DOHH2 (cell line): ENCODE measurements at regions not wholly inside any gene's neighbourhood (a gene's known extent, or its start where the extent isn't known, plus 50 kb on each side); places are given as distances from the start of the nearest gene placed in this dataset.

Experiments used
- H3F3A ChIP-seq: fragments of 200-600 bp; sonication (generic), shearing (Covaris generic); 2 replicates; pipeline ENCODE4 v1.6.0; 2016; ENCODE audit warnings: antibody characterized with exemption, mild to moderate bottlenecking; ENCODE audit not compliant: control insufficient read depth, insufficient read depth
- H3K27ac ChIP-seq: fragments of 200-600 bp; sonication (generic); 2 replicates; pipeline ENCODE4 v1.5.1; 2014; ENCODE audit warnings: low read depth, mild to moderate bottlenecking, low read length, moderate library complexity
- H3K27me3 ChIP-seq: fragments of 200-600 bp; sonication (generic); 2 replicates; pipeline ENCODE4 v1.6.1; 2014; ENCODE audit warnings: mild to moderate bottlenecking, low read length, mixed read lengths; ENCODE audit not compliant: control insufficient read depth
- H3K36me3 ChIP-seq: fragments of 200-600 bp; sonication (generic); 2 replicates; pipeline ENCODE4 v1.6.1; 2014; ENCODE audit warnings: mild to moderate bottlenecking, low read length, moderate library complexity, mixed read lengths; ENCODE audit not compliant: control insufficient read depth
- H3K4me1 ChIP-seq: fragments of 200-600 bp; sonication (generic); 2 replicates; pipeline ENCODE4 v1.6.1; 2014; ENCODE audit warnings: mild to moderate bottlenecking, low read length, mixed read lengths; ENCODE audit not compliant: control insufficient read depth
- H3K4me2 ChIP-seq: fragments of 200-600 bp; sonication (generic); 2 replicates; pipeline ENCODE4 v1.6.0; 2014; ENCODE audit warnings: mild to moderate bottlenecking, low read length, moderate library complexity
- H3K4me3 ChIP-seq: fragments of 200-600 bp; sonication (generic); 2 replicates; pipeline ENCODE4 v1.5.1; 2014; ENCODE audit warnings: mild to moderate bottlenecking, low read length, mixed read lengths
- H3K79me2 ChIP-seq: fragments of 200-600 bp; sonication (generic); 2 replicates; pipeline ENCODE4 v1.6.1; 2014; ENCODE audit warnings: mild to moderate bottlenecking, low read length, mixed read lengths; ENCODE audit not compliant: control insufficient read depth
- H3K9me2 ChIP-seq: fragments of 200-600 bp; sonication (generic); replicated peaks from 2 replicates; pipeline ENCODE4 v1.6.1; 2014; ENCODE audit warnings: mild to moderate bottlenecking, low read length, mixed read lengths; ENCODE audit not compliant: control insufficient read depth
- H3K9me3 ChIP-seq: fragments of 200-600 bp; sonication (generic); 2 replicates; pipeline ENCODE4 v1.6.1; 2014; ENCODE audit warnings: antibody characterized with exemption, low read length, mixed read lengths; ENCODE audit not compliant: control insufficient read depth, insufficient read depth
- H4K20me1 ChIP-seq: fragments of 200-600 bp; sonication (generic); 2 replicates; pipeline ENCODE4 v1.6.0; 2014; ENCODE audit warnings: low read depth, mild to moderate bottlenecking, antibody characterized with exemption, low read length, moderate library complexity; ENCODE audit not compliant: control insufficient read depth, insufficient read depth
- CTCF ChIP-seq: fragments of 200-600 bp; sonication (generic); IDR thresholded peaks from one replicate; pipeline ENCODE4 v1.5.1; 2014; ENCODE audit warnings: antibody characterized with exemption, mild to moderate bottlenecking, low read depth, low read length; ENCODE audit not compliant: poor library complexity, severe bottlenecking
- EZH2phosphoT487 ChIP-seq: fragments of 200-600 bp; sonication (generic); IDR thresholded peaks from 2 replicates; pipeline ENCODE4 v1.6.1; 2017; ENCODE audit warnings: borderline replicate concordance, mild to moderate bottlenecking, antibody characterized with exemption, low read length, moderate library complexity, mixed read lengths

DNA sequence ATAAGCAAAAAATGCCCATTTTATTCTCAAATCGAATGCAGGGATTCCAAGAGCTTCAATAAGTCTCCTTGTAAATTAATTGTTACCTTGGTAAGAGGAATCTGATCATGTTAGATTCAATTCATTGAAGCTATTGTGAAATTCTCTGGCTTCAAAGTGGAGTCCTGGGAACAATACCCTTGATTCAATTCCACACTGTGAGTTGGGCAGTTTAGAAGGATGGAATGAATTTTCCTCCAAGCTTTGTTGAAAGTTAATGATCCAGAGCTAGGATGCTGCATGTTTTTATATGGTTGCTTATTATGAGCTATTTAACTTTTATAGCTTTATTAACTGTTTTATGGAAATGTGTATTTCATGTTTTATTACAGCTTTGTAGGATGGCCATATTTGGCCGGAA lies 89.9 kb upstream of the IGF1 start:
- no peak overlapping the region for H3K27ac ChIP-seq

GRCh38 chr12:102569803-102570202 lies 89.4 kb upstream of the IGF1 start:
- no peak overlapping the region for H3K27ac ChIP-seq
- no peaks in the 10 kb centered on the region for H3K9me2 ChIP-seq
- TF ChIP-seq CTCF (no peak), EZH2phosphoT487 (no peak)
- H3F3A ChIP-seq, result no peaks in the 10 kb centered on the region
- no peaks in the 10 kb centered on the region for H3K4me1 ChIP-seq
- H3K27me3 ChIP-seq, result no peaks in the 10 kb centered on the region
- H4K20me1 ChIP-seq, result no peaks in the 10 kb centered on the region
- no peaks in the 10 kb centered on the region for H3K36me3 ChIP-seq
- no peaks in the 10 kb centered on the region for H3K9me3 ChIP-seq
- H3K4me2 ChIP-seq, result no peak overlapping the region
- no peak overlapping the region for H3K4me3 ChIP-seq
- H3K79me2 ChIP-seq, result no peaks in the 10 kb centered on the region

More for the DNA sequence above, 89.9 kb upstream of the IGF1 start:
- no peaks in the 10 kb centered on the region for H3K4me1 ChIP-seq
- TF ChIP-seq CTCF, result no peak
- TF ChIP-seq EZH2phosphoT487, result no peak
- no peak overlapping the region for H3K4me2 ChIP-seq
- H3K79me2 ChIP-seq, result no peaks in the 10 kb centered on the region
- H3K4me3 ChIP-seq, result no peak overlapping the region
- H3K9me3 ChIP-seq, result no peaks in the 10 kb centered on the region
- no peaks in the 10 kb centered on the region for H3F3A ChIP-seq
- no peaks in the 10 kb centered on the region for H4K20me1 ChIP-seq
- no peaks in the 10 kb centered on the region for H3K9me2 ChIP-seq
- H3K36me3 ChIP-seq, result no peaks in the 10 kb centered on the region
- no peaks in the 10 kb centered on the region for H3K27me3 ChIP-seq

DNA sequence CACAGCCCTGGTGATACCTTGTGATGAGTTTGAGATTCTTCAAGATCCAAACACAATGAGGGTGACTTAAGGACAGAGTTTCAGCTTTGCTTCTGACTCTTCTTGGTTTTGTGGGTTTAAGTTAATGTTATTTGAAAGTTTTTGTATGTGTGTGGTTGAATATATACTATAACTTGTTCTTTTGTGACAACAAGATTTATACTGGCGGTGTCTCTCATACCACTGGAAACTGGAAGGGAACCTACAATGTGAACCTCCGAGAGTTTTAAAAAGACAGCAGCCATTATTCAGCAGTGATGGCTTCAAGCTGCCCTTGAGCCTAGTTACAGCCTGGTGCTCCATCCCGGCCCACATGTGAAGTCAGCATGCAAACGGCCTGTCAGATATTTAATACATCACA lies 87.9 kb upstream of the IGF1 start:
- no peak overlapping the region for H3K4me3 ChIP-seq
- no peak overlapping the region for H3K27ac ChIP-seq
- no peaks in the 10 kb centered on the region for H3K9me2 ChIP-seq
- H3K9me3 ChIP-seq, result no peaks in the 10 kb centered on the region
- H3K4me1 ChIP-seq, result no peaks in the 10 kb centered on the region
- no peaks in the 10 kb centered on the region for H4K20me1 ChIP-seq
- no peak overlapping the region for H3K4me2 ChIP-seq
- H3K79me2 ChIP-seq, result no peaks in the 10 kb centered on the region
- H3F3A ChIP-seq, result no peaks in the 10 kb centered on the region
- no peaks in the 10 kb centered on the region for H3K27me3 ChIP-seq
- TF ChIP-seq CTCF (no peak), EZH2phosphoT487 (no peak)
- no peaks in the 10 kb centered on the region for H3K36me3 ChIP-seq
